Lower leg skin (tissue), 3 donors: ENCODE measurements at regions not wholly inside any gene's neighbourhood (a gene's known extent, or its start where the extent isn't known, plus 50 kb on each side); places are given as distances from the start of the nearest gene placed in this dataset.

Experiments used
- POLR2A ChIP-seq, 2 donors: fragments of 450-650 bp; IDR thresholded peaks; one replicate each; pipeline ENCODE4 v1.6.1; 2016 to 2017; ENCODE audit warnings: antibody characterized with exemption in 2 of 2, mild to moderate bottlenecking in 1 of 2, moderate library complexity in 1 of 2
- TF ChIP-seq, protein P1 (sequence below), 3 donors: fragments of 450-650 bp; IDR thresholded peaks; one replicate each; pipeline ENCODE4 v1.5.1; 2016; ENCODE audit warnings: antibody characterized with exemption in 3 of 3, mild to moderate bottlenecking in 3 of 3, moderate library complexity in 2 of 3

- TF ChIP-seq, protein P1, sequence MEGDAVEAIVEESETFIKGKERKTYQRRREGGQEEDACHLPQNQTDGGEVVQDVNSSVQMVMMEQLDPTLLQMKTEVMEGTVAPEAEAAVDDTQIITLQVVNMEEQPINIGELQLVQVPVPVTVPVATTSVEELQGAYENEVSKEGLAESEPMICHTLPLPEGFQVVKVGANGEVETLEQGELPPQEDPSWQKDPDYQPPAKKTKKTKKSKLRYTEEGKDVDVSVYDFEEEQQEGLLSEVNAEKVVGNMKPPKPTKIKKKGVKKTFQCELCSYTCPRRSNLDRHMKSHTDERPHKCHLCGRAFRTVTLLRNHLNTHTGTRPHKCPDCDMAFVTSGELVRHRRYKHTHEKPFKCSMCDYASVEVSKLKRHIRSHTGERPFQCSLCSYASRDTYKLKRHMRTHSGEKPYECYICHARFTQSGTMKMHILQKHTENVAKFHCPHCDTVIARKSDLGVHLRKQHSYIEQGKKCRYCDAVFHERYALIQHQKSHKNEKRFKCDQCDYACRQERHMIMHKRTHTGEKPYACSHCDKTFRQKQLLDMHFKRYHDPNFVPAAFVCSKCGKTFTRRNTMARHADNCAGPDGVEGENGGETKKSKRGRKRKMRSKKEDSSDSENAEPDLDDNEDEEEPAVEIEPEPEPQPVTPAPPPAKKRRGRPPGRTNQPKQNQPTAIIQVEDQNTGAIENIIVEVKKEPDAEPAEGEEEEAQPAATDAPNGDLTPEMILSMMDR (IDR thresholded peaks at IDR 0.05): no peak
- TF ChIP-seq POLR2A (IDR thresholded peaks at IDR 0.05): no peak
These were observed 228.4 kb upstream of the SOX5 start for GRCh38 chr12:24177889-24178288.
